Karpas-422 (cell line): ENCODE measurements at regions not wholly inside any gene's neighbourhood (a gene's known extent, or its start where the extent isn't known, plus 50 kb on each side); places are given as distances from the start of the nearest gene placed in this dataset.

Source experiments
- DNase-seq: peaks from one replicate; pipeline ENCODE4 v3.0.0-alpha.2; 2015
- H2AFZ ChIP-seq: fragments of 200-600 bp; sonication (generic); 2 replicates; pipeline ENCODE4 v1.6.1; 2014; ENCODE audit warnings: antibody characterized with exemption, low read length, mixed read lengths
- H3K27ac ChIP-seq: fragments of 200-600 bp; sonication (generic); 2 replicates; pipeline ENCODE4 v1.5.1; 2014; ENCODE audit warnings: mild to moderate bottlenecking, low read length, moderate library complexity
- H3K27me3 ChIP-seq: fragments of 200-600 bp; sonication (generic); 2 replicates; pipeline ENCODE4 v1.6.1; 2014; ENCODE audit warnings: low read length, mixed read lengths
- H3K36me3 ChIP-seq: fragments of 200-600 bp; sonication (generic); 2 replicates; pipeline ENCODE4 v1.6.1; 2014; ENCODE audit warnings: low read length, mixed read lengths; ENCODE audit not compliant: insufficient read depth
- H3K4me1 ChIP-seq: fragments of 200-600 bp; sonication (generic); 2 replicates; pipeline ENCODE4 v1.6.1; 2014; ENCODE audit warnings: mild to moderate bottlenecking, low read length, mixed read lengths
- H3K4me2 ChIP-seq: fragments of 200-600 bp; sonication (generic); 2 replicates; pipeline ENCODE4 v1.6.1; 2014; ENCODE audit warnings: low read length, low read depth, mild to moderate bottlenecking; ENCODE audit not compliant: poor library complexity, severe bottlenecking
- H3K4me3 ChIP-seq: fragments of 200-600 bp; sonication (generic); 2 replicates; pipeline ENCODE4 v1.5.1; 2014; ENCODE audit warnings: mild to moderate bottlenecking, antibody characterized with exemption, low read length, mixed read lengths
- H3K79me2 ChIP-seq: fragments of 200-600 bp; sonication (generic); 2 replicates; pipeline ENCODE4 v1.6.1; 2014; ENCODE audit warnings: mild to moderate bottlenecking, low read length, mixed read lengths
- H3K9ac ChIP-seq: fragments of 200-600 bp; sonication (generic); 2 replicates; pipeline ENCODE4 v1.6.0; 2014; ENCODE audit warnings: low read length
- H3K9me2 ChIP-seq: fragments of 200-600 bp; sonication (generic), shearing (Covaris generic); replicated peaks from 2 replicates; pipeline ENCODE4 v1.6.0; 2014; ENCODE audit warnings: mild to moderate bottlenecking, low read length, moderate library complexity; ENCODE audit not compliant: insufficient read depth
- H3K9me3 ChIP-seq: fragments of 300-700, 200-600 bp; sonication (generic); 2 replicates; pipeline ENCODE4 v1.6.1; 2014; ENCODE audit warnings: low read length, mixed read lengths
- H4K20me1 ChIP-seq: fragments of 200-600 bp; sonication (generic); 2 replicates; pipeline ENCODE4 v1.6.1; 2014; ENCODE audit warnings: mild to moderate bottlenecking, antibody characterized with exemption, low read length, low read depth; ENCODE audit not compliant: insufficient read depth

- DNase-seq: no peak
- Histone ChIP-seq H3K9ac (no peak overlapping the region), H3K27me3 (no peaks in the 10 kb centered on the region), H3K4me3 (no peak overlapping the region), H4K20me1 (no peaks in the 10 kb centered on the region), H3K9me2 (no peaks in the 10 kb centered on the region), H3K9me3 (no peaks in the 10 kb centered on the region), H3K4me1 (no peaks in the 10 kb centered on the region), H3K36me3 (no peaks in the 10 kb centered on the region), H3K27ac (no peak overlapping the region), H3K79me2 (no peaks in the 10 kb centered on the region), H2AFZ (no peak overlapping the region), H3K4me2 (no peak overlapping the region)
These were observed 298.8 kb upstream of the FERMT1 start for GRCh38 chr20:6421321-6422248.

DNA sequence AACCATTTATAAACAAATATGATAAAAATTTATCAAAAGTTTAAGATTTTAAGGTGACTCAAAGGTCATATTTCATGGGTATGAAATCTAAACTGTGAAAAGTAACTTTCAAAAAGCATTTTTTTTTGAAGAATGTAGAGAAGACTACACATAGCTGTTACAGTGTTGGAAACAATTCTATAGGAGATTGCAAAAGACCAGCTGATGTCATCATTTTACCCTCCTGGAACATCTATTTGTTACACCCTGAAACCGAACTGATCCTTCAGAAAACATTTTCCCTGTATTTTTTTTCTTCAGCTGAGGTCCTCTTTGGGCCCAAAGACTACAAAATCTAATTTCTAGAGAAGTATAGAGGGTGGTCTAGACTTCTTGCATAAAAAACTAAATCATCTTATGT is 297.5 kb upstream of the FERMT1 start:
- no peaks in the 10 kb centered on the region for H3K27me3 ChIP-seq
- no peaks in the 10 kb centered on the region for H3K4me1 ChIP-seq
- no peak overlapping the region for H3K4me3 ChIP-seq
- H4K20me1 ChIP-seq: no peaks in the 10 kb centered on the region
- DNase-seq: no peak
- no peak overlapping the region for H3K9ac ChIP-seq
- no peak overlapping the region for H3K4me2 ChIP-seq
- H3K36me3 ChIP-seq: no peaks in the 10 kb centered on the region
- H3K9me2 ChIP-seq: no peaks in the 10 kb centered on the region
- H2AFZ ChIP-seq: no peak overlapping the region
- no peaks in the 10 kb centered on the region for H3K9me3 ChIP-seq
- H3K79me2 ChIP-seq: no peaks in the 10 kb centered on the region
- H3K27ac ChIP-seq: no peak overlapping the region

DNA sequence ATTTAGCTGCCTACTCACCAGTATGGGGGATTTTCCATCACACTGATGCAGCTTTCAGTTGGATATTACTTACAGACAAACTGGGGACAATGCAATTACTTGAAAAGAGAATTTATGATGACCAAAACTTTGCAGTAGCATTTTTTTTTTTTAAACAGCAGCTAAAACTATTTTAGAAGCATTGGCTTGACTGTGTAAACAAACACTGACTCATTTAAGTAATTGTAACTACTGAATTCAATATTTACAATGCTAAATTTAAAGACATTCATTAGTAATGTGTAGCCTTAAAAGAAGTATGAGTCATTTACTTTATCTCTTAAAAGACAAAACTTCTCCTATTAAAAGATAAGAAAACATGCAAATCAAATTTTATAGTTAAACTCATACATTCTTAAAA is 295.9 kb upstream of the FERMT1 start:
- H3K4me3 ChIP-seq: no peak overlapping the region
- H3K9ac ChIP-seq: no peak overlapping the region
- H3K4me1 ChIP-seq: no peaks in the 10 kb centered on the region
- H3K36me3 ChIP-seq: no peaks in the 10 kb centered on the region
- no peaks in the 10 kb centered on the region for H3K9me3 ChIP-seq
- no peaks in the 10 kb centered on the region for H4K20me1 ChIP-seq
- no peaks in the 10 kb centered on the region for H3K79me2 ChIP-seq
- H3K27ac ChIP-seq: no peak overlapping the region
- H3K9me2 ChIP-seq: no peaks in the 10 kb centered on the region
- H2AFZ ChIP-seq: no peak overlapping the region
- no peak overlapping the region for H3K4me2 ChIP-seq
- no peaks in the 10 kb centered on the region for H3K27me3 ChIP-seq
- DNase-seq: no peak

DNA sequence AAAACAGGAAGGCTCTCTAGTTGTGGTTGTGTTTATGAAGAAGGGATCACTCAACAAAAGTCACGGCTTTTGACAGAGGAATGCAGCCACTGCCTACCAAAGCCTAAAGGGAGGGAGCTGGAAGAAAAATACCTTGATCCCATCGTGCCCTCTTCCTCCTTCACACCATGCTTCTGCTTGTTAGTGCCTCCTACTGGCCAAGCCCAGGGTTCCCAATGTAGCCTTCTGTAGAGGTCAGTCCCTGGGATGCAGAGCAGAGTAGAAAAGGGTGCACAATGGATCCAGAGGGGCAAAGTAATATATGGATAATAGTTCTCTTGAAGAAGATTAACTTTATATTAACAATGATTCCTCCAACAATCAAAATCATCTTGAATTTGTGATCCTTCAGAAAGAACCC is 293.5 kb upstream of the FERMT1 start:
- H3K4me2 ChIP-seq: no peak overlapping the region
- H3K79me2 ChIP-seq: no peaks in the 10 kb centered on the region
- no peak overlapping the region for H3K9ac ChIP-seq
- H3K9me3 ChIP-seq: no peaks in the 10 kb centered on the region
- no peaks in the 10 kb centered on the region for H3K27me3 ChIP-seq
- H3K27ac ChIP-seq: no peak overlapping the region
- H3K36me3 ChIP-seq: no peaks in the 10 kb centered on the region
- H3K9me2 ChIP-seq: no peaks in the 10 kb centered on the region
- H3K4me3 ChIP-seq: no peak overlapping the region
- no peaks in the 10 kb centered on the region for H4K20me1 ChIP-seq
- no peaks in the 10 kb centered on the region for H3K4me1 ChIP-seq
- H2AFZ ChIP-seq: no peak overlapping the region
- DNase-seq: no peak

DNA sequence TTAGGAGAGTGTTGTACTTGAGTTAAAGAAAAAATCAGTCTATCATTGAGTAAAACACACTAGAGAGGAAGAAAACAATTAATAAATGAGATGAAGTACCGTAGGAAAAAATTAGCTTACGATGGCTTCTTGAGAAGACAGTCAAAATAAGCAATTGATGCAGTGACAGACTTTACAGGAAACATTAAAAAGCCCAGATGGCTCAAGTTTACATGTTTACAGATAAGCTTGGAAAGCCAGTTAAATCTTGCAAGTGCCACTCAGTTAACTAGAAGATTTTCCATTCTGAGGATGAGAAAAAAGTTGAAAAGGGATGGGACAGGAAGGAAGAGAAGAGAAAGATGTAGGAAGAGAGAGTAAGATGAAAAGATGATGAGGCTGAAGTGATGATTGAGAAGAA is 288.8 kb upstream of the FERMT1 start:
- Histone ChIP-seq H3K9me2 (no peaks in the 10 kb centered on the region), H3K4me2 (no peak overlapping the region), H3K36me3 (no peaks in the 10 kb centered on the region), H3K79me2 (no peaks in the 10 kb centered on the region), H4K20me1 (no peaks in the 10 kb centered on the region), H3K9ac (no peak overlapping the region), H3K4me3 (no peak overlapping the region), H3K4me1 (no peaks in the 10 kb centered on the region), H2AFZ (no peak overlapping the region), H3K27ac (no peak overlapping the region), H3K9me3 (no peaks in the 10 kb centered on the region), H3K27me3 (no peaks in the 10 kb centered on the region)
- no peak for DNase-seq

DNA sequence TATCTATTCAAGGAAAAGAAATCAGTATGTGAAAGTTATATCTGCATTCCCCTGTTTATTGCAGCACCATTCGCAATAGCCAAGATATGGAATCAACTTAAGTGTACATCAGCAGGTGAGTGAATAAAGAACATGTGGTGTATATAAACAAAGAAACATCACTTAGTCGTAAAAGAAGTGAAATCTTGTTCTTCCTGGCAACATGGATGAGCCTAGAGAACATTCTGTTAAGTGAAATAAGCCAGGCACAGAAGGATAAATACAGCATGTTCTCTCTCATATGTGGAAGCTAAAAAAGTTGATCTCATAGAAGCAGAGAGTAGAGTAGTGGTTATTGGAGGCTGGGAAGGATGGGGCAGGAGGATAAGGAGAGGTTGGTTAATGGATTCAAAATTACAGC is 287.9 kb upstream of the FERMT1 start:
- no peaks in the 10 kb centered on the region for H4K20me1 ChIP-seq
- no peaks in the 10 kb centered on the region for H3K79me2 ChIP-seq
- no peak overlapping the region for H3K4me2 ChIP-seq
- H2AFZ ChIP-seq: no peak overlapping the region
- no peaks in the 10 kb centered on the region for H3K9me3 ChIP-seq
- H3K4me1 ChIP-seq: no peaks in the 10 kb centered on the region
- H3K27me3 ChIP-seq: no peaks in the 10 kb centered on the region
- H3K27ac ChIP-seq: no peak overlapping the region
- no peak for DNase-seq
- no peak overlapping the region for H3K9ac ChIP-seq
- H3K4me3 ChIP-seq: no peak overlapping the region
- H3K36me3 ChIP-seq: no peaks in the 10 kb centered on the region
- H3K9me2 ChIP-seq: no peaks in the 10 kb centered on the region

GRCh38 chr20:6407163-6407562 is 284.3 kb upstream of the FERMT1 start:
- Histone ChIP-seq H4K20me1 (no peaks in the 10 kb centered on the region), H3K4me2 (no peak overlapping the region), H3K9ac (no peak overlapping the region), H3K36me3 (no peaks in the 10 kb centered on the region), H3K79me2 (no peaks in the 10 kb centered on the region), H3K9me3 (no peaks in the 10 kb centered on the region), H3K27ac (no peak overlapping the region), H3K4me1 (no peaks in the 10 kb centered on the region), H2AFZ (no peak overlapping the region), H3K4me3 (no peak overlapping the region), H3K27me3 (no peaks in the 10 kb centered on the region), H3K9me2 (no peaks in the 10 kb centered on the region)
- no peak for DNase-seq

- no peaks in the 10 kb centered on the region for H3K4me1 ChIP-seq
- H3K36me3 ChIP-seq: no peaks in the 10 kb centered on the region
These were observed 279.2 kb upstream of the FERMT1 start for GRCh38 chr20:6401893-6402557.

More at GRCh38 chr20:6401893-6402557, 279.2 kb upstream of the FERMT1 start:
- Histone ChIP-seq H3K4me3 (no peak overlapping the region), H3K79me2 (no peaks in the 10 kb centered on the region), H2AFZ (no peak overlapping the region), H3K4me2 (no peak overlapping the region), H3K27ac (no peak overlapping the region), H3K9me3 (no peaks in the 10 kb centered on the region), H4K20me1 (no peaks in the 10 kb centered on the region), H3K27me3 (no peaks in the 10 kb centered on the region), H3K9ac (no peak overlapping the region), H3K9me2 (no peaks in the 10 kb centered on the region)
- no peak for DNase-seq
